ENCODE measurements at regions not wholly inside any gene's neighbourhood (a gene's known extent, or its start where the extent isn't known, plus 50 kb on each side); places are given as distances from the start of the nearest gene placed in this dataset.

DNA sequence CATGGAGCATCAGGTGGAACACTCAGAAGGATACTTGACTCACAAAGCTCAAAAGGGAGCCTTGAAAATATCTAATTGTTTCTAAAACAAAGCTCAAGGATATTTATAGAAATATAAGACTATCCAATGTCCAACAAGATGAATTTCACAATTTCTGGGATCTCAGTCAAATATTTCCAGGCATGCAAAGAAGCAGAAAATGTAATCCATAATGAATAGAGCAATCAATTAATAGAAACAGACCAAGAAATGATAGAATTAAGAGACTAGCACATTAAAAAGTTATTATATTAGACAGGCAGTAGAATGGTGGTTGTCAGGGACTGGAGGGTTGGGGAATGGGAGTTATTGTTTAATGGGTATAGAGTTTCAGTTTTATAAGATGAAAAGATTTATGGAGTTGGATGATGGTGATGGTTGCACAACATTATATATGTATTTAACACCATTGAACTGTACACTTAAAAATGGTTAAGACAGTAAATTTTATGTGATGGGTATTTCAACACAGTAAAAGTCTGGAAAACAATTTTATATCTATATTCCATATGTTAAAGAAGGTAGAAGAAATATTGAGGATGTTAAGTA lies 189.9 kb upstream of the PIEZO2 start:
- no peak for TF ChIP-seq ZBTB33 (IDR thresholded peaks at IDR 0.05)
- TF ChIP-seq, protein P1, sequence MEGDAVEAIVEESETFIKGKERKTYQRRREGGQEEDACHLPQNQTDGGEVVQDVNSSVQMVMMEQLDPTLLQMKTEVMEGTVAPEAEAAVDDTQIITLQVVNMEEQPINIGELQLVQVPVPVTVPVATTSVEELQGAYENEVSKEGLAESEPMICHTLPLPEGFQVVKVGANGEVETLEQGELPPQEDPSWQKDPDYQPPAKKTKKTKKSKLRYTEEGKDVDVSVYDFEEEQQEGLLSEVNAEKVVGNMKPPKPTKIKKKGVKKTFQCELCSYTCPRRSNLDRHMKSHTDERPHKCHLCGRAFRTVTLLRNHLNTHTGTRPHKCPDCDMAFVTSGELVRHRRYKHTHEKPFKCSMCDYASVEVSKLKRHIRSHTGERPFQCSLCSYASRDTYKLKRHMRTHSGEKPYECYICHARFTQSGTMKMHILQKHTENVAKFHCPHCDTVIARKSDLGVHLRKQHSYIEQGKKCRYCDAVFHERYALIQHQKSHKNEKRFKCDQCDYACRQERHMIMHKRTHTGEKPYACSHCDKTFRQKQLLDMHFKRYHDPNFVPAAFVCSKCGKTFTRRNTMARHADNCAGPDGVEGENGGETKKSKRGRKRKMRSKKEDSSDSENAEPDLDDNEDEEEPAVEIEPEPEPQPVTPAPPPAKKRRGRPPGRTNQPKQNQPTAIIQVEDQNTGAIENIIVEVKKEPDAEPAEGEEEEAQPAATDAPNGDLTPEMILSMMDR (IDR thresholded peaks at IDR 0.05; ENCODE audit: low read depth, low read length, missing input control): no peak

Data from liver (tissue), 2 donors.